ENCODE measurements at regions not wholly inside any gene's neighbourhood (a gene's known extent, or its start where the extent isn't known, plus 50 kb on each side); places are given as distances from the start of the nearest gene placed in this dataset.

DNA sequence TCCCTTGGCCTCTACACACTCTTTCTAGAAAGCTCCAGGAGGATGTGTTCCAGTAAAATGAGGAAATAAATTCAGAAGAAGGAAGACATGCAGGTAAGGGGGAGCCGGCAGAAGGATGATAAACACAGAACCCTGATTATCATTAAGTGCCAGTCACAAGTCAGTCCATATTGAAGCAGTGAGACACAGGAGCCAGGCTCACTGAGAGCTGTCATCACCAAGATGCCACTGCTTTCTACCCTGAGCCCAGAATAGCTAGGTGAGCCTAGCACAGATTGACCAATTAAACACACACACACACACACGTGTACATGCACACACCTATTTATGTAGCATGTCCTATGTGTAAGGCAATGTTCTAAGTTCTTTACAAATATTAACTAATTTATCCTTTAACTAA is 211.4 kb upstream of the IPO5 start:
- no peaks in the 10 kb centered on the region for H3K27me3 ChIP-seq (ENCODE audit: control insufficient read depth, insufficient read depth, low read length)
- no peak overlapping the region for H3K9ac ChIP-seq (ENCODE audit: low read length)
- no peaks in the 10 kb centered on the region for H3K4me1 ChIP-seq (ENCODE audit: control insufficient read depth, insufficient read depth, low read length)
- no peaks in the 10 kb centered on the region for H3K9me3 ChIP-seq (ENCODE audit: control insufficient read depth, low read length)
- no peak overlapping the region for H3K4me3 ChIP-seq (ENCODE audit: low read length)
- no peaks in the 10 kb centered on the region for H3K36me3 ChIP-seq (ENCODE audit: control insufficient read depth, insufficient read depth, low read length)

DNA sequence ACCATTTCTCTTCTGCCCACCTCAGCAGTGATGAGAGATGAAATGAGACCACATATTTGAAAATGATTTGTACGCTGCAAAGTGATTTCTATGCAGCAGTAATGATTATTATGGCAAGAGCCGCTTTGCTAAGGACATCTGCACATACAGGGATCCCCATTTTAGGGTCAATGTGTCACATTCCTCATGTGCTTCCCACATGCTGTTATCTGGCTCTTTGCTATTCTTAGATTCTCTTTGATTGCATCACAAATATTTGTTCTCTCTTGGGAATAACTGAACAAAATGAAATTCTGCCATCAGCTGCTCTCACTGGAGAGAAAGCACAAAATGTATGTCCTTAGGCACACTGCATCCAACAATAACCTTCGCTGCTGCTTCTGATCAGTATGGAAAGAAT is 209.5 kb upstream of the IPO5 start:
- no peaks in the 10 kb centered on the region for H3K27me3 ChIP-seq (ENCODE audit: control insufficient read depth, insufficient read depth, low read length)
- no peaks in the 10 kb centered on the region for H3K4me1 ChIP-seq (ENCODE audit: control insufficient read depth, insufficient read depth, low read length)
- no peaks in the 10 kb centered on the region for H3K36me3 ChIP-seq (ENCODE audit: control insufficient read depth, insufficient read depth, low read length)
- no peak overlapping the region for H3K9ac ChIP-seq (ENCODE audit: low read length)
- H3K4me3 ChIP-seq (ENCODE audit: low read length) = no peak overlapping the region
- no peaks in the 10 kb centered on the region for H3K9me3 ChIP-seq (ENCODE audit: control insufficient read depth, low read length)

DNA sequence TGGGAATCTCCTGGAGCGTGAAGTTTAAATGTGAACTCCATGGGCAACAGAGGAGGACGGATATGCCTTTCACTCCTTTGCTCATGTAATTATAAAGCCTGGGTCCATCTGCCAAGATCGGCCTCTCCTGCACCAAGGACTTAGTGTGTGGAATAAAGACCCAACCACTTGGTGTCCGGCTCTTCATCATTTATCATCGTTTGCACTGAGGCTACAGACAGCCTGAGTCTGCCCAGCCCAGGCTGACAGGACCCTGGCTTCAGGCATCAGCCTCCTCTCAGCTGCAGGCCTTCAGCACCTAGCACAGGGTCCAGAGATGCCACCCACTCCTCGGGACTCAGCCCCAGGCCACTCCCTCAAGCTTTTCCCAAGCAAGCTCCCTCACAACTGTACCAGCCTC is 206.8 kb upstream of the IPO5 start:
- no peaks in the 10 kb centered on the region for H3K36me3 ChIP-seq (ENCODE audit: control insufficient read depth, insufficient read depth, low read length)
- no peaks in the 10 kb centered on the region for H3K4me1 ChIP-seq (ENCODE audit: control insufficient read depth, insufficient read depth, low read length)
- H3K4me3 ChIP-seq (ENCODE audit: low read length) = no peak overlapping the region
- no peaks in the 10 kb centered on the region for H3K9me3 ChIP-seq (ENCODE audit: control insufficient read depth, low read length)
- H3K27me3 ChIP-seq (ENCODE audit: control insufficient read depth, insufficient read depth, low read length) = no peaks in the 10 kb centered on the region
- H3K9ac ChIP-seq (ENCODE audit: low read length) = no peak overlapping the region

DNA sequence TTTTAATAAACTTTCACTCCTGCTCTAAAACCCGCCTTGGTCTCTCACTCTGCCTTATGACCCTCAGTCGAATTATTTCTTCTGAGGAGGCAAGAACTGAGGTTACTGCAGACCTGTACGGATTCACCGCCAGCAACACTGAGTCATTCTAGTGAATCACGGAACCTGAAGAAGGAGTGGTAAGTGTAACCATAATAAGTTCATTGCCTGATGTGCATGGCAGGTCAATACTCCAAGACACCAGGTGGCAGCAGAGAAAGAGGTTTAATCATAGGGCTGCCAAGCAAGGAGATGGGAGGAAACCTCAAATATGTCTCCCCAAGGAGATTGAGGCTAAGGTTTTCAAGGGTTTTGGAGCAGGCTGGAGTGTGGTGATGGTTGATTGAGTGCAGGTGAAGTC is 204.3 kb upstream of the IPO5 start:
- Histone ChIP-seq H3K27me3 (ENCODE audit: control insufficient read depth, insufficient read depth, low read length) (no peaks in the 10 kb centered on the region), H3K9me3 (ENCODE audit: control insufficient read depth, low read length) (no peaks in the 10 kb centered on the region), H3K36me3 (ENCODE audit: control insufficient read depth, insufficient read depth, low read length) (no peaks in the 10 kb centered on the region), H3K9ac (ENCODE audit: low read length) (no peak overlapping the region), H3K4me1 (ENCODE audit: control insufficient read depth, insufficient read depth, low read length) (no peaks in the 10 kb centered on the region), H3K4me3 (ENCODE audit: low read length) (no peak overlapping the region)

DNA sequence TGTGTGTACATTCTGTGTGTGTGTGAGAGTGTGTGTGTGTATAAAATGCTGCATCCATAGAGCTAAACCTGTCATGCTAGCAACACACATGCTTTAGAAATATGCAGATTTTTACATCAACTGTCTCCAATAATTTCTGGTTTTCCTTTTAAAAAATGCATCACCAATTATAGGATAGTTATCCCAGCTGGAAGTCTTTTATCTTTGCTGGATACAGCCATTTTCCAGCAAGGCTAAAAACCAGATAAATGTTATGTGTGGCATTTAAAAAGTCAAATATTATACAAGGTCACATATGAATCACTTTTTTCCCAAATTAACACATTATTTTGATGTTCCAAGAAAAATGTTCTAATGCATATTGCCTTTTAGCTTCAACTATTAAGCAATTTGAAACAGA is 202.0 kb upstream of the IPO5 start:
- Histone ChIP-seq H3K4me3 (ENCODE audit: low read length) (no peak overlapping the region), H3K4me1 (ENCODE audit: control insufficient read depth, insufficient read depth, low read length) (no peaks in the 10 kb centered on the region), H3K9ac (ENCODE audit: low read length) (no peak overlapping the region), H3K9me3 (ENCODE audit: control insufficient read depth, low read length) (no peaks in the 10 kb centered on the region), H3K36me3 (ENCODE audit: control insufficient read depth, insufficient read depth, low read length) (no peaks in the 10 kb centered on the region), H3K27me3 (ENCODE audit: control insufficient read depth, insufficient read depth, low read length) (no peaks in the 10 kb centered on the region)

DNA sequence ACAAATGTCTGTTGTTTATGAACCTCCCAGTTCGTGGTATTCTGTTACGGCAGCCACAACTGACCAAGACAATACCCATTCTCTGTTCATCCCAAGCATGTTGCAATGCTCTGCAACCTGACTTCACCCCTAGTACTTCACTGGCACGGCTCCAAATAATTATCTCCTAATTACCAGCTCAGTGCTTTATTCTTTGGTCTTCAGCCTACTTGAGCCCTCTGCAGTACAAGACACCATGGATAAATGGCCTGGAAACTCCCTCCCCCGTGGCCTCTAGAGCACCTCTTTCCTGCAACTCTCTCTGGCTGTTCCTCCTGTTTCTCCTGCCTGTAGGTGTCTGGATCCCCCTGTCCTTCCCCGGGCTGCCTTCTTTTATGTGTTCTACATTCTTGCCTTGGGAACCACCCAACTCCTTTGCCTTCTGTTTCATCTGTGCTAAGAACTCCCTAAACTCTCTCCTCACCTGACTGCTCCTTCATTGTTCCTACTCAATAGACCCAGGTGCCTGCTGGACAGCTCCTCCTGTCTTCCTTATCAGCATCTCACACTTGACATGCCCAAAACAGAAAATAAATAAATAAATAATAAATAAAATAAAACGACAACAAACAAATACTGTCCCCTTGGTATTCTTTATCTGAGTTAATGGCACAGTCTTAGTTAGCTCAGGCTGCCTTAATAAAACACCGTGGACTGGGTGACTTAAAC is 200.4 kb upstream of the IPO5 start:
- no peaks in the 10 kb centered on the region for H3K9me3 ChIP-seq (ENCODE audit: control insufficient read depth, low read length)
- no peak overlapping the region for H3K9ac ChIP-seq (ENCODE audit: low read length)
- H3K27me3 ChIP-seq (ENCODE audit: control insufficient read depth, insufficient read depth, low read length) = no peaks in the 10 kb centered on the region
- no peaks in the 10 kb centered on the region for H3K4me1 ChIP-seq (ENCODE audit: control insufficient read depth, insufficient read depth, low read length)
- no peak overlapping the region for H3K4me3 ChIP-seq (ENCODE audit: low read length)
- no peaks in the 10 kb centered on the region for H3K36me3 ChIP-seq (ENCODE audit: control insufficient read depth, insufficient read depth, low read length)

DNA sequence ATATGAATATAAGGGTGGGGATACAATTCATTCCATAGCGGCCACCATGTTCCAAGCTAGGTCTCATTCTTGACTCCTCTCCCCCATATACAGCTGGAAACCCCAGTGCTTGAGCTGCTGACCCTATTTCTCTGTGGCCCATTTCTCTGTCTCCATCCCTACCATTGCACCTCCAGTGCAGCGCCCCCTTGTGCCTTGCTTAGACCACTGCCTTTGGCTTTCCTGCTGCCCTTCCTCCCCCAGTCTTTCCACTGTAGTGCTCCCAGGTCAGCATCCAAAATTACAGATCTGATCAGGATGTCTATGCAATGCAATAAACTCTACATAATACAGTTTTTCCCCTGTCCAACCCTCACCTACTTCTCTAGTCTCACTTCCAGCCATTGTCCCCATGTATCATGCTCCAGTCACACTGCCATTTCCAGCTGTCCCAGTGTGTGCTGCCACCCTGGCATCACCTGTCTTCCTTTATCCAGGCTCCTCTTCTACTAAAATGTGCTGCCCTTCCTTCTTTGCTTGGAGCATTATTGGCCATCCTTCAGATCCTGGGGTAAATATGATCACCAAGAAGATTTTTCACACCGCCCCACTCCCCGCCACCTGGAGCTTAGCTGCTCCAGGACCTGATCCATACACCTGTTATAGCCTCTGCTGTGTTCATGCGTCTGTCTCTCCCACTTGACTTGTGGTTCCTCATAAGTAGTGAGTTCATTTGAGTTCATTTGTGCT is 199.4 kb upstream of the IPO5 start:
- no peaks in the 10 kb centered on the region for H3K4me1 ChIP-seq (ENCODE audit: control insufficient read depth, insufficient read depth, low read length)
- no peaks in the 10 kb centered on the region for H3K36me3 ChIP-seq (ENCODE audit: control insufficient read depth, insufficient read depth, low read length)
- no peak overlapping the region for H3K4me3 ChIP-seq (ENCODE audit: low read length)
- H3K27me3 ChIP-seq (ENCODE audit: control insufficient read depth, insufficient read depth, low read length) = no peaks in the 10 kb centered on the region
- no peak overlapping the region for H3K9ac ChIP-seq (ENCODE audit: low read length)
- no peaks in the 10 kb centered on the region for H3K9me3 ChIP-seq (ENCODE audit: control insufficient read depth, low read length)

DNA sequence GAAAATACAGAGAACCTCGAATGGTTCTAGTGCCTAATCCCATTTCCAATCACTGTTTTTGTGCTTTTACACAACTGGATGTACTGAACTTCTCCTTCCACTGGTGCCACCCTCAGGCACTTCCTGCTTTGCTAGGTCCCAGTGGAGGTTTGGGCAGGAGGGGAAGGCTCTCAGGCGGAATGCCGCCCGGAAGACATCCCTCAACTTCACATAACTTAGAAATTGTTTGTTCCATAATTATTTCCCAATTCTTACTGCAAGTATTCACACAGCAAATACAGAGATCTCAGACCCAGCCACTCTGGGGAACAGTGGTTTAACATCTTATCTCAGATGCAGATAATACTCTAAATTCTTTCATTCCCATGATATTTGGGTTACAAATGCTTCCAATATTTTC is 195.7 kb upstream of the IPO5 start:
- H3K27me3 ChIP-seq (ENCODE audit: control insufficient read depth, insufficient read depth, low read length) = no peaks in the 10 kb centered on the region
- no peaks in the 10 kb centered on the region for H3K9me3 ChIP-seq (ENCODE audit: control insufficient read depth, low read length)
- no peak overlapping the region for H3K9ac ChIP-seq (ENCODE audit: low read length)
- H3K4me1 ChIP-seq (ENCODE audit: control insufficient read depth, insufficient read depth, low read length) = no peaks in the 10 kb centered on the region
- H3K4me3 ChIP-seq (ENCODE audit: low read length) = no peak overlapping the region
- no peaks in the 10 kb centered on the region for H3K36me3 ChIP-seq (ENCODE audit: control insufficient read depth, insufficient read depth, low read length)

DNA sequence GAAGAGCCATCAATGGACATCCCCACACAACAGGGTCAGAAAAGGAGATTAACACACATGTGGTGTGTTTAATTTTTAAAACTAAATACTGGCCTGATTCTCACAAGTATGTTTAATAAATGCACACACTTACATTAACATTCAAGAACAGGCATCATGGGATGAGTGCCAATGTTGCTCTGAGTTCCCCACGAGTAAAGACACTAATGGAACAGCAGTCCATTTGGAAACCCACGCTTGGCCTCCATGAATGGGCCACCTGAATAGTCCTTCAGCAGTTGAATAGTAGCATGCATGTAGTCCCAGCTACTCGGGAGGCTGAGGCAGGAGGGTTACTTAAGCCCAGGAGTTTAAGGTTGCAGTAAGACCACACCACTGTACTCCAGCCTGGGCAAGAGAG is 195.2 kb upstream of the IPO5 start:
- no peaks in the 10 kb centered on the region for H3K9me3 ChIP-seq (ENCODE audit: control insufficient read depth, low read length)

DNA sequence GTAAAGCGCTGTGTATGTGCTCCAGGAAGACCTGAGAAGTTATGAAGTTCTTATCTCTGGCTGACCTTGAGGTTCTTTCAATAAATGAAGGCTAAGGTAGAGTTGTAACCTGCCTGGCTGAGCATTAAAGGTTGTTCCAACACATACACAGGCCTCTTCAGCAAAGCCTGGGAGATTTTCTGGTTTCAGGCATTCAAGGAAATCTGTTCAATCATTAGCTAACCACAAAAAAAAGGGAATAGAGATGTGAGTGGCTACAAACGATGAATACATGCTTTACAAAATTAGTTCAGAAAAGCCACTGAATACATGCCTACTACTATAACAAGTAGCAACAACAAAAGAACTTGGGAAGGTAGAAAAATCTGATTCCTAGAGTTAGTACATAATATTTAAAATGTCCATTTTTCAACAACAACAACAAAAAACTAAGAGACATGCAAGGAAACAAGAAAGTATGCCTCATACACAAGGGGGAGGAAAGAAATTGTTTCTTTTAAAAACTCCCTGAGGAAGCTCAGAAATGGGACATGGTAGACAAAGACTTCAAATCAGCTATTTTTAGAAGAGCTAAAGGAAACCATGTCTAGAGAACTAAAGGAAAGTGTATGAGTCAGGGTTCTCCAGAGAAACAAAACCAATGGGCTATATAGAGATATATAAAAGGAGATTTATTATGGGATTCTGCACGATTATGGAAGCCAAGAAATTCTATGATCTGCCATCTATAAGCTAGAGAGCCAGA is 191.5 kb upstream of the IPO5 start:
- Histone ChIP-seq H3K4me3 (ENCODE audit: low read length) (no peak overlapping the region), H3K36me3 (ENCODE audit: control insufficient read depth, insufficient read depth, low read length) (no peaks in the 10 kb centered on the region), H3K9me3 (ENCODE audit: control insufficient read depth, low read length) (no peaks in the 10 kb centered on the region), H3K27me3 (ENCODE audit: control insufficient read depth, insufficient read depth, low read length) (no peaks in the 10 kb centered on the region), H3K9ac (ENCODE audit: low read length) (no peak overlapping the region), H3K4me1 (ENCODE audit: control insufficient read depth, insufficient read depth, low read length) (no peaks in the 10 kb centered on the region)

More for the DNA sequence above, 195.2 kb upstream of the IPO5 start:
- Histone ChIP-seq H3K36me3 (ENCODE audit: control insufficient read depth, insufficient read depth, low read length) (no peaks in the 10 kb centered on the region), H3K27me3 (ENCODE audit: control insufficient read depth, insufficient read depth, low read length) (no peaks in the 10 kb centered on the region), H3K9ac (ENCODE audit: low read length) (no peak overlapping the region), H3K4me3 (ENCODE audit: low read length) (no peak overlapping the region), H3K4me1 (ENCODE audit: control insufficient read depth, insufficient read depth, low read length) (no peaks in the 10 kb centered on the region)

DNA sequence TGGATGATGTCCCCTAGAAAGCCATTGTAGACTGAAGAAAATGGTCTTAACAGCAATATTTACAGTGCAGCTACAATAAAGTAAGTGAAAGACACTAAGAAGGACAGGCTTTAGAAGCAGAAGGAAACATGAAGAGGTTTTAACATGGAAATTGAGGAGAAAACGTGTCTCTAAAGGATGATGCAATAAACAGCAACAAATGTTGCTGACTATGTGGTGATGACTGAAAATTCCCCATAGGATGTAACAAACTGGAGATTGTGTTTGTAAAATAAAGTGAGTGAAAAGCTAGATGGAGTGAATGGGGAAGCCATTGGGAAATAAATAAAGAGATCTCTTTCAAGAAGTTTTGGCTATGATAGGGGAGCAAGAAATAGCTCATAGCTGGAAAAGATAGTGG is 186.7 kb upstream of the IPO5 start:
- Histone ChIP-seq H3K4me3 (ENCODE audit: low read length) (no peak overlapping the region), H3K36me3 (ENCODE audit: control insufficient read depth, insufficient read depth, low read length) (no peaks in the 10 kb centered on the region), H3K27me3 (ENCODE audit: control insufficient read depth, insufficient read depth, low read length) (no peaks in the 10 kb centered on the region), H3K9ac (ENCODE audit: low read length) (no peak overlapping the region), H3K4me1 (ENCODE audit: control insufficient read depth, insufficient read depth, low read length) (no peaks in the 10 kb centered on the region), H3K9me3 (ENCODE audit: control insufficient read depth, low read length) (no peaks in the 10 kb centered on the region)

DNA sequence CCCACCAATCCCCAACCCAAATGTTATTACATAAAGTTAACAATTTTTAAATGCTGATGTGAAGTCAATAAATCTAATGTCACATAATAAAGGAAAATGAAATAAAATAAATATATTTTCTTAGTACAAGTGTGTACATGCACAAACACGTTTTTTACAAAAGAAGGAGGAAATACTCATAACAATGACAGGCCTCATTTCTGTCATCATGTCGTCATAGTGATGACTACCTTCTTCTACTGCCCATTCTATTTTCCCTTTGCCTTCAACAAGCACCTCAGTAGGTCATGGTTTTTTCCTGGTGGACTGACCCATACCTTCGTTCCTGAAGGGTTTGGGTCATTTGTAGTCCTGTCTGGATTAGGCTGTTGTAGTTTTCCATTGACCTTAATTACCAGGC is 185.3 kb upstream of the IPO5 start:
- no peak overlapping the region for H3K9ac ChIP-seq (ENCODE audit: low read length)
- H3K9me3 ChIP-seq (ENCODE audit: control insufficient read depth, low read length) = no peaks in the 10 kb centered on the region
- H3K36me3 ChIP-seq (ENCODE audit: control insufficient read depth, insufficient read depth, low read length) = no peaks in the 10 kb centered on the region
- H3K4me3 ChIP-seq (ENCODE audit: low read length) = no peak overlapping the region
- H3K27me3 ChIP-seq (ENCODE audit: control insufficient read depth, insufficient read depth, low read length) = no peaks in the 10 kb centered on the region
- no peaks in the 10 kb centered on the region for H3K4me1 ChIP-seq (ENCODE audit: control insufficient read depth, insufficient read depth, low read length)

All from mucosa of stomach (tissue), 1 donor.